Karpas-422 (cell line): ENCODE measurements at regions not wholly inside any gene's neighbourhood (a gene's known extent, or its start where the extent isn't known, plus 50 kb on each side); places are given as distances from the start of the nearest gene placed in this dataset.
"Not testable (repeated sequence)": the region's sequence is repeated elsewhere in the genome, so short reads cannot be mapped to it uniquely, and the experiment has no call there.

Experiments
- DNase-seq: peaks from one replicate; pipeline ENCODE4 v3.0.0-alpha.2; 2015
- H2AFZ ChIP-seq: fragments of 200-600 bp; sonication (generic); 2 replicates; pipeline ENCODE4 v1.6.1; 2014; ENCODE audit warnings: antibody characterized with exemption, low read length, mixed read lengths
- H3K27ac ChIP-seq: fragments of 200-600 bp; sonication (generic); 2 replicates; pipeline ENCODE4 v1.5.1; 2014; ENCODE audit warnings: mild to moderate bottlenecking, low read length, moderate library complexity
- H3K27me3 ChIP-seq: fragments of 200-600 bp; sonication (generic); 2 replicates; pipeline ENCODE4 v1.6.1; 2014; ENCODE audit warnings: low read length, mixed read lengths
- H3K36me3 ChIP-seq: fragments of 200-600 bp; sonication (generic); 2 replicates; pipeline ENCODE4 v1.6.1; 2014; ENCODE audit warnings: low read length, mixed read lengths; ENCODE audit not compliant: insufficient read depth
- H3K4me1 ChIP-seq: fragments of 200-600 bp; sonication (generic); 2 replicates; pipeline ENCODE4 v1.6.1; 2014; ENCODE audit warnings: mild to moderate bottlenecking, low read length, mixed read lengths
- H3K4me2 ChIP-seq: fragments of 200-600 bp; sonication (generic); 2 replicates; pipeline ENCODE4 v1.6.1; 2014; ENCODE audit warnings: low read length, low read depth, mild to moderate bottlenecking; ENCODE audit not compliant: poor library complexity, severe bottlenecking
- H3K4me3 ChIP-seq: fragments of 200-600 bp; sonication (generic); 2 replicates; pipeline ENCODE4 v1.5.1; 2014; ENCODE audit warnings: mild to moderate bottlenecking, antibody characterized with exemption, low read length, mixed read lengths
- H3K79me2 ChIP-seq: fragments of 200-600 bp; sonication (generic); 2 replicates; pipeline ENCODE4 v1.6.1; 2014; ENCODE audit warnings: mild to moderate bottlenecking, low read length, mixed read lengths
- H3K9ac ChIP-seq: fragments of 200-600 bp; sonication (generic); 2 replicates; pipeline ENCODE4 v1.6.0; 2014; ENCODE audit warnings: low read length
- H3K9me2 ChIP-seq: fragments of 200-600 bp; sonication (generic), shearing (Covaris generic); replicated peaks from 2 replicates; pipeline ENCODE4 v1.6.0; 2014; ENCODE audit warnings: mild to moderate bottlenecking, low read length, moderate library complexity; ENCODE audit not compliant: insufficient read depth
- H3K9me3 ChIP-seq: fragments of 300-700, 200-600 bp; sonication (generic); 2 replicates; pipeline ENCODE4 v1.6.1; 2014; ENCODE audit warnings: low read length, mixed read lengths
- H4K20me1 ChIP-seq: fragments of 200-600 bp; sonication (generic); 2 replicates; pipeline ENCODE4 v1.6.1; 2014; ENCODE audit warnings: mild to moderate bottlenecking, antibody characterized with exemption, low read length, low read depth; ENCODE audit not compliant: insufficient read depth

DNA sequence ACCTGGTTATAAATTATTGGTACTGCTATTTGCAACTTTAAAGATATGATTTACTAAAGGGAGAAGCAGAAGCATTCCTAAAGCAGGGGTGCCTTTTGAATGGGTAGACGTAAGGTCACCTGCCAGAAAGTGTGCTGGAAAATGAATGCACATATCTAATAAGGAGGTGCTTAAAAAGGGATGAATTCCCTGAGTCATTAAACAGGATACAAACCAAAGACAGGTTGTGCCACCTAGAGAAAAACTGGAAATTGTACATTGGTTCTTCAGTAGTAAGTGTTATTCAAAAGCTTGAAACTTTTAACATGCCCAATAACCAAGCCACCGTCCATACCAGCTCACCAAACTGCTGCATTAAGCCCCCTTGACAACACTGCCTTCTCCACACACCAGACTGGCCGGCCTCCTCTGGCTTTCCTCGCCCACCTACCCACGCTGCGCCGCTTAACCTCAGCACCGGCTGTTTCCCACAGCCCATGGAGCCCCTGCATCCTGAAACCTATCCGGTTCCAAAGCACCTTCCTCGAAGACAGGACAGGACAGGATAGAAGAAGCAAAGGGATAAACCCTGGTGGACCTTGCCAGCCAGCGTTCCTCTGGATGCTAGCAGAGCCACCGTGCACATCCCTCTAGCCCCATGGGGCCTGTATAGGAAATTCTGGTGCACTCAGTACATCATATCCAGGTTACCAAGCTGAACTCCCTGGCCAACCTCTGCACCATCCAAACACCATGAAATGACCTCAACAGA, 201.5 kb upstream of the CAND1 start:
- H3K4me2 ChIP-seq: no peak overlapping the region
- H3K9me2 ChIP-seq: no peaks in the 10 kb centered on the region
- no peak for DNase-seq
- H3K36me3 ChIP-seq: no peaks in the 10 kb centered on the region
- H3K4me3 ChIP-seq: no peak overlapping the region
- no peaks in the 10 kb centered on the region for H3K79me2 ChIP-seq
- H3K4me1 ChIP-seq: no peaks in the 10 kb centered on the region
- H3K27me3 ChIP-seq: no peaks in the 10 kb centered on the region
- H3K27ac ChIP-seq: no peak overlapping the region
- H2AFZ ChIP-seq: no peak overlapping the region
- H3K9ac ChIP-seq: no peak overlapping the region
- no peaks in the 10 kb centered on the region for H4K20me1 ChIP-seq
- no peaks in the 10 kb centered on the region for H3K9me3 ChIP-seq

DNA sequence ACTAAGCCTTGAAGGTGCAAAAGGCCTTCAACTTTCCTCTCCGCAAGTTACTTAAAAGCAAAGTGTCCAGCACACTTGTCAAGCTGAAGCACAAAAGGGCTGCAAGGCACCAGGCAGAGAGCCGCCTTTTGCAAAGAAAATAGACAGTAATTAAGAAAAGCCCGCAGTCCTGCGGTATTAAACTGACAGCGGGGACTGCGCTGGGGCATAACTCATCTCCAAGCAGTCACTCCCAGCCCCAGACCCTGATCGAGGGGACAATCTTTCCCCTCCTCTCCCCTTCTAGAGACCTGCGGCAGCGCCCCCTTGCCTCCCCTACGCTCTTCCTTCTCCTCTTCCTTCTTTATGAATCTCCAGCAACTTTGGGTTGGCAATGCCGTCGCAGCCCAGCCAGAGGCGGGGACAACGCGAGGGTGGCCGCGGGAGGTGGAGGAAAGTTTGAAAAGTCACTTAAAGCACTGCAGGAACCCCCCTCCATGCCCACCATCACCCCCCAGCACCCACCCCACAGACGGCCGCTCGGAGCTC, 200.9 kb upstream of the CAND1 start:
- H2AFZ ChIP-seq: no peak overlapping the region
- no peaks in the 10 kb centered on the region for H3K36me3 ChIP-seq
- H3K27ac ChIP-seq: no peak overlapping the region
- no peaks in the 10 kb centered on the region for H3K79me2 ChIP-seq
- no peak overlapping the region for H3K4me2 ChIP-seq
- H4K20me1 ChIP-seq: no peaks in the 10 kb centered on the region
- no peak overlapping the region for H3K9ac ChIP-seq
- no peaks in the 10 kb centered on the region for H3K4me1 ChIP-seq
- DNase-seq: no peak
- no peaks in the 10 kb centered on the region for H3K9me2 ChIP-seq
- H3K27me3 ChIP-seq: no peaks in the 10 kb centered on the region
- H3K4me3 ChIP-seq: no peak overlapping the region
- H3K9me3 ChIP-seq: no peaks in the 10 kb centered on the region

DNA sequence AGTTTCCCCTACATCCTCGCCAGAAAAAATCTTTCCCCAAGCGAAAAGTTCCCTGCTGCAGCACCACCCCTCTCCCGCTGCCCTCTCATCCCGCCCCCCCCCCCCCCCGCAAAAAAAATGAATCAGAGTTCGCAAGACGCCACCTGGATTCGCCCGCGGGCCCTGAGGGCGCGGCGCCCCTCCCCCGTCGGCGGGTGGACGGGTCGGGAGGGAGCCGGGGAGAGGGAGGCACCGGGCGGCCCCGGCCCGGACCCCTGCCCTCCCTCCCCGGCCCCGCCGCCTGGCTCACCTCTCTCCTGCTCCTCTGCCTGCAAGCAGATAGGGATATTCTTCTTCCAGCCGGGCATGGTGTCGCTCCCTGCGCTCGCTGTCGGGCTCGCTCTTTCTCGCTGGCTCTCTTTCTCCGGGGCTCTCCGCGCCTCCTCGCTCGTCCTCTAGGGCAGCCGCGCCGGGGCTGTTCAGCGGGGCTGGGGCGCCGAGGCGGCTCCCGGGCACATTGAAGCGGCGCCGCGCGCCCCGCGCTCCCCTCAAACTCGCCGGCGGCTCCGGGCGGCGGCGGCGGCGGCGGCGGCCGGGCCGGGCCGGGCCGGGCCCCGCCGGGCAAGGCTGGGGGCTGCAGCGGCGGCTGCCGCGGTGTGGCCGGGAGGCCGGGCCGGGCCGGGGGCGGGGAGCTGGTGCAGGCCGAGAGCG, 200.3 kb upstream of the CAND1 start:
- H3K27ac ChIP-seq: no peak overlapping the region
- H3K27me3 ChIP-seq: no peaks in the 10 kb centered on the region
- H3K4me3 ChIP-seq: no peak overlapping the region
- peak overlapping the region; percentile 17; the same call in 1 of the 2 replicates for H3K9ac ChIP-seq
- H3K4me1 ChIP-seq: no peaks in the 10 kb centered on the region
- H2AFZ ChIP-seq: no peak overlapping the region
- H4K20me1 ChIP-seq: no peaks in the 10 kb centered on the region
- H3K4me2 ChIP-seq: peak overlapping the region; percentile 42
- no peak for DNase-seq
- no peaks in the 10 kb centered on the region for H3K79me2 ChIP-seq
- no peaks in the 10 kb centered on the region for H3K9me3 ChIP-seq
- H3K9me2 ChIP-seq: no peaks in the 10 kb centered on the region
- H3K36me3 ChIP-seq: no peaks in the 10 kb centered on the region

DNA sequence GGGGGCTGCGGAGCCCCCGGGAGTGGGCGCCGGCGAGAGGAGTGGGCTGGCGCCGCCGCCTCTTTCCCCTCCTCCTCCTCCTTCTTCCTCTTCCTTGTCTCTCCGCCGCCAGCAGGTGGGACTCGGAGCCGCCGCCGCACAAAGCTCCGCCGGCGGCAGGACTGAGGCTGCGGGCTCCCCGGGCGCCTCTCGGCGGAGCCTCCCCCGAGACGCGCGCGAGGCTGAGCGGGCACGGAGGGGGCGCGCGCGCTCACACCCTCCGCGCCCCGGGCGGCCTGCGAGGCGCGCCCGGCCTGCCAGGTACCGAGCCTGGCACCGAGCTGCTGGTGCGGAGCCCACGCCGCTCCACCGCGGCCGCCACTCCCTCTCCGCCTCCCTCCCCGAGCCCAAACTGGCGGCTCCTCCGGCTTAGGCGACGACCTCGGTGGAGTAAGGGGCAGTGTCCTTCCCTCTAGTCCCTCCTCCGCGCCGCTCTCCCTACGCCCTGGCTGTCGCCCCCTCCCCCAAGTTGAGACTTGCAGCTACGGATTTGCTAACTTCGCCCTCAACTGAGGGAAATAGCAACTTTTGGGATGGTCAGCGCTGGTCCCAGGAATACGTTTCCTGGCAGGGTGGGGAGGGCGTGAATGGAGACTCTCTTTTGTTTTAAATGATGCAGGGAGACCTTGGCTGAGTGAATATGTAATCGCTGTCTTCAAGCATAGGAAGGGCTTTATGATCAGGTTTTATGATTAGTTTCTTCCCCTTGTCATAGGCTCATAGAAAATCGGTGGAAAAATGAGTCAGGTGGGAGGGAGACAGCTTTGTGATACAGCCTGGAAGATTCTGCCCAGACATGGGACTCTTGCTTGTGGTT, 199.5 kb upstream of the CAND1 start:
- Histone ChIP-seq H3K4me1 (no peaks in the 10 kb centered on the region), H3K9me2 (no peaks in the 10 kb centered on the region), H2AFZ (no peak overlapping the region), H3K9me3 (no peaks in the 10 kb centered on the region), H3K36me3 (no peaks in the 10 kb centered on the region), H3K27ac (no peak overlapping the region), H3K79me2 (no peaks in the 10 kb centered on the region), H3K27me3 (no peaks in the 10 kb centered on the region), H4K20me1 (no peaks in the 10 kb centered on the region), H3K4me2 (peak overlapping the region; percentile 42), H3K4me3 (peak overlapping the region; percentile 32; the same call in 1 of the 2 replicates), H3K9ac (peak overlapping the region; percentile 17; the same call in 1 of the 2 replicates)
- DNase-seq: peak; percentile 45

DNA sequence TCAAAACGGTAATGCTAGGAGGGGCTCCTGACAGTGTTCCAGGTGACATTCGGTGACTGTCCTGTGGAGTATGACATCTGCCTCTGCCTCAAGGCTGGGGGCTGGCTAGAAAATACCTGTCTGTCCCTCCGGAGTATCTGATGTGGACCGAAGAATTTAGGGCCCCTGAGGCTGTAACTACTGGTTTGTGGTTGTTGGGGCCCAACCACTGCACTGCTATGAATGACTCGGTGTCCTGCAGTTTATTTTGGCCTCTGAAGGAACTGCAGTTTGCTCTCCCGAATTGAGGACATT, 198.9 kb upstream of the CAND1 start:
- Histone ChIP-seq H3K9me3 (no peaks in the 10 kb centered on the region), H3K36me3 (no peaks in the 10 kb centered on the region), H3K79me2 (no peaks in the 10 kb centered on the region), H3K9ac (no peak overlapping the region), H3K4me3 (no peak overlapping the region), H3K4me2 (no peak overlapping the region), H4K20me1 (no peaks in the 10 kb centered on the region), H3K27ac (no peak overlapping the region), H2AFZ (no peak overlapping the region), H3K4me1 (no peaks in the 10 kb centered on the region), H3K27me3 (no peaks in the 10 kb centered on the region), H3K9me2 (no peaks in the 10 kb centered on the region)
- no peak for DNase-seq

DNA sequence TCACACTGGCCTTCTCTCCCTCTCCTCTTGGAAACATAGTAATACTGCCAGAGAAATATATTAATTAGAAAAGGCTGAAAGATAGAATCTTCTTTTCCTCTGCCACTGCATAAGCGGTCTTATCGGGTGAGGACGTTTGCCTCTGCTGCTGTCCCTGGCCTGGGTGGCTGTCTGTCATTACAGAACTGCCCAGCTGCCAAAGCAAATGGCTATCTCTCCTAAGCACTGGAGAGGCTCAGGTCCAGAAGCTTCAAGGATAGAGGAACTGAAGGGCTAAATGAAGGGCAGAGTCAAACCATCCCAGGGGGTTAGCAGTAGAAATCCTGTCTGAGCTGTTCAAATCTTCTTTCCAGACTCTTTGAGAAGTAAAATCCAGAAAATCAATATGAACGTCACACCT, 198.6 kb upstream of the CAND1 start:
- Histone ChIP-seq H3K4me1 (no peaks in the 10 kb centered on the region), H2AFZ (no peak overlapping the region), H3K4me3 (no peak overlapping the region), H3K27ac (no peak overlapping the region), H3K27me3 (no peaks in the 10 kb centered on the region), H3K9me3 (no peaks in the 10 kb centered on the region), H4K20me1 (no peaks in the 10 kb centered on the region), H3K9ac (no peak overlapping the region), H3K4me2 (no peak overlapping the region), H3K36me3 (no peaks in the 10 kb centered on the region), H3K9me2 (no peaks in the 10 kb centered on the region), H3K79me2 (no peaks in the 10 kb centered on the region)
- DNase-seq: no peak

DNA sequence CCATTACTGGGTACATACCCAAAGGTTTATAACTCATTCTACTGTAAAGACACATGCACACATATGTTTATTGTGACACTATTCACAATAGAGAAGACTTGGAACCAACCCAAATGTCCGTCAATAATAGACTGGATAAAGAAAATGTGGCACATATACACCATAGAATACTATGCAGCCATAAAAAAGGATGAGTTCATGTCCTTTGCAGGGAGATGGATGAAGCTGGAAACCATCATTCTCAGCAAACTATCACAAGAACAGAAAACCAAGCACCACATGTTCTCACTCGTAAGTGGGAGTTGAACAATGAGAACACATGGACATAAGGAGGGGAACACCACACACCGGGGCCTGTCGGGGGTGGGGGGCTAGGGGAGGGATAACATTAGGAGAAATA, 196.9 kb upstream of the CAND1 start:
- H4K20me1 ChIP-seq, H3K9me2 ChIP-seq, H3K36me3 ChIP-seq: not testable (repeated sequence)

DNA sequence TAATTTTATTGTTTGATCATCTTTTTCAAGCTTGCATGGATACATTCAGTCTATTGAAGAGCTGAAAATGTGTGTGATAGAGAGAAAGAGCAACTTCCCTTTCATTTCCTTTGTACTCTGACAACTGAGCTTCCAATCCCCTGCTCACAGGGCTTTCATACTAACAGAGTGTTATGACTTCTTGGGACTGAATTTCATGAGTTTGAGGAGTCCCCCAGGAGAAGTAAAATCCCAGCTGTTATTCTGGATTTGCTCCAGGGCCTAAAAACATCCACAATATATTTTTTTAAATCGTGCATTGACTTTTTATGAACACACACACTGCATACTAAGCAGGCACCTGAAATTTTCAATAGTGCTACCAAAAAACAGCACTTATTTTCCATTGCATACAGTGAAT, 195.8 kb upstream of the CAND1 start:
- Histone ChIP-seq H3K9me2 (no peaks in the 10 kb centered on the region), H3K79me2 (no peaks in the 10 kb centered on the region), H2AFZ (no peak overlapping the region), H3K9me3 (no peaks in the 10 kb centered on the region), H3K4me3 (no peak overlapping the region), H3K4me2 (no peak overlapping the region), H3K9ac (no peak overlapping the region), H3K4me1 (no peaks in the 10 kb centered on the region), H3K27ac (no peak overlapping the region), H4K20me1 (no peaks in the 10 kb centered on the region), H3K27me3 (no peaks in the 10 kb centered on the region; the same call in 1 of the 2 replicates), H3K36me3 (no peaks in the 10 kb centered on the region)
- no peak for DNase-seq

More for the DNA sequence above, 196.9 kb upstream of the CAND1 start:
- not testable (repeated sequence) for H3K9me3 ChIP-seq, H3K4me1 ChIP-seq, H3K9ac ChIP-seq, H3K27ac ChIP-seq, H3K4me3 ChIP-seq, H2AFZ ChIP-seq, H3K4me2 ChIP-seq, DNase-seq, H3K79me2 ChIP-seq, H3K27me3 ChIP-seq
